Prostate gland (tissue), 2 donors: ENCODE measurements at regions not wholly inside any gene's neighbourhood (a gene's known extent, or its start where the extent isn't known, plus 50 kb on each side); places are given as distances from the start of the nearest gene placed in this dataset.

Source experiments
- DNase-seq: peaks from one replicate; pipeline ENCODE4 v3.0.0-alpha.2; 2019; ENCODE audit warnings: low spot score
- H3K27ac ChIP-seq, 2 donors: fragments of 200-600 bp; sonication (generic); 2 replicates each; pipeline ENCODE4 v1.5.1; 2017 to 2019
- H3K27me3 ChIP-seq: fragments of 200-600 bp; sonication (generic); replicated peaks from 2 replicates; pipeline ENCODE4 v1.5.1; 2019; ENCODE audit not compliant: insufficient read depth
- H3K36me3 ChIP-seq, 2 donors: fragments of 200-600 bp; sonication (generic); 1 replicate in 1 of 2; 2 replicates in 1 of 2; pipeline versions ENCODE4 v1.5.1 to v1.8.1; 2017 to 2019
- H3K4me1 ChIP-seq: fragments of 200-600 bp; sonication (generic); replicated peaks from 2 replicates; pipeline ENCODE4 v1.5.1; 2019
- H3K4me3 ChIP-seq, 2 donors: fragments of 200-600 bp; sonication (generic); 2 replicates each; pipeline ENCODE4 v1.5.1; 2017 to 2019
- H3K9me3 ChIP-seq: fragments of 200-600 bp; sonication (generic); 2 replicates; pipeline ENCODE4 v1.5.1; 2017
- CTCF ChIP-seq, 4 experiments: fragments of 200-600 bp in 2 of 4; fragments of 450-650 bp in 2 of 4; sonication (generic) in 2 of 4; IDR thresholded peaks; 1 replicate in 3 of 4; 2 replicates in 1 of 4; pipeline ENCODE4 v1.5.1; 2016 to 2019; ENCODE audit warnings: antibody characterized with exemption in 4 of 4, mild to moderate bottlenecking in 2 of 4, moderate library complexity in 2 of 4
- POLR2A ChIP-seq: fragments of 450-650 bp; IDR thresholded peaks from one replicate; pipeline ENCODE4 v1.6.1; 2016; ENCODE audit warnings: antibody characterized with exemption, mild to moderate bottlenecking
- POLR2AphosphoS5 ChIP-seq: sonication (generic); formaldehyde crosslinking; IDR thresholded peaks from one replicate; pipeline ENCODE4 v1.6.1; 2017; ENCODE audit warnings: antibody characterized with exemption
- WGBS: methylation state at CpG from one replicate; pipeline ENCODE4 v1.1.5; 2018; 5-methylcytosine and 5-hydroxymethylcytosine counted together
- intact Hi-C: fragments of 100-400 bp; cut with DNase I; formaldehyde crosslinking; loops from one replicate; pipeline ENCODE4 v1.14.2; 2022

- Histone ChIP-seq H3K4me3 (no peak overlapping the region), H3K27ac (no peak overlapping the region), H3K9me3 (no peaks in the 10 kb centered on the region), H3K4me1 (no peaks in the 10 kb centered on the region), H3K27me3 (no peaks in the 10 kb centered on the region), H3K36me3 (no peaks in the 10 kb centered on the region)
- TF ChIP-seq POLR2A, result no peak
- TF ChIP-seq CTCF (IDR thresholded peaks at IDR 0.05), result no peak
- no peak for TF ChIP-seq POLR2AphosphoS5
- DNase-seq, result no peak
- intact Hi-C loops, result no loop called here
- WGBS, result 67% methylated on average over 3 of the region's 3 CpGs
These were observed 79.2 kb upstream of the PHACTR2 start for GRCh38 chr6:143598466-143599080.

GRCh38 chr6:143596866-143597265 lies 80.9 kb upstream of the PHACTR2 start:
- Histone ChIP-seq H3K9me3 (no peaks in the 10 kb centered on the region), H3K27ac (no peak overlapping the region), H3K27me3 (no peaks in the 10 kb centered on the region), H3K4me1 (no peaks in the 10 kb centered on the region), H3K36me3 (no peaks in the 10 kb centered on the region), H3K4me3 (no peak overlapping the region)
- no peak for TF ChIP-seq POLR2AphosphoS5
- TF ChIP-seq CTCF (IDR thresholded peaks at IDR 0.05), result peak in 1 of 4 experiments; percentile 2
- no peak for TF ChIP-seq POLR2A
- DNase-seq, result no peak
- 59% methylated on average over 4 of the region's 4 CpGs for WGBS
- intact Hi-C loops, result no loop called here

GRCh38 chr6:143595251-143596036 lies 82.3 kb upstream of the PHACTR2 start:
- intact Hi-C loops, result no loop called here
- 64% methylated on average over 5 of the region's 5 CpGs for WGBS
- TF ChIP-seq POLR2A (no peak), POLR2AphosphoS5 (no peak), CTCF (IDR thresholded peaks at IDR 0.05) (no peak)
- Histone ChIP-seq H3K36me3 (no peaks in the 10 kb centered on the region), H3K27me3 (no peaks in the 10 kb centered on the region), H3K4me3 (no peak overlapping the region), H3K9me3 (no peaks in the 10 kb centered on the region), H3K27ac (peak overlapping the region in 1 of 2 donors; percentile 19), H3K4me1 (no peaks in the 10 kb centered on the region)
- DNase-seq, result no peak

GRCh38 chr6:143594647-143595046 lies 83.1 kb upstream of the PHACTR2 start:
- no peaks in the 10 kb centered on the region for H3K4me1 ChIP-seq
- no peaks in the 10 kb centered on the region for H3K36me3 ChIP-seq
- peak overlapping the region in 1 of 2 donors; percentile 19 for H3K27ac ChIP-seq
- DNase-seq, result no peak
- intact Hi-C loops, result no loop called here
- 69% methylated on average over 4 of the region's 4 CpGs for WGBS
- H3K4me3 ChIP-seq, result no peak overlapping the region
- H3K9me3 ChIP-seq, result no peaks in the 10 kb centered on the region
- TF ChIP-seq POLR2A, result no peak
- peak; percentile 7 for TF ChIP-seq POLR2AphosphoS5
- H3K27me3 ChIP-seq, result no peaks in the 10 kb centered on the region

- Histone ChIP-seq H3K36me3 (no peaks in the 10 kb centered on the region), H3K4me3 (no peak overlapping the region), H3K27me3 (no peaks in the 10 kb centered on the region), H3K4me1 (no peaks in the 10 kb centered on the region), H3K9me3 (no peaks in the 10 kb centered on the region), H3K27ac (no peak overlapping the region)
- DNase-seq, result no peak
- WGBS, result 84% methylated on average over 6 of the region's 6 CpGs
- TF ChIP-seq POLR2A (no peak), CTCF (IDR thresholded peaks at IDR 0.05) (peak in 2 of 4 experiments; percentile 7 to 21)
- intact Hi-C loops, result no loop called here
These were observed 80.8 kb upstream of the FUCA2 start for GRCh38 chr6:143592335-143592734.
